ENCODE measurements at regions not wholly inside any gene's neighbourhood (a gene's known extent, or its start where the extent isn't known, plus 50 kb on each side); places are given as distances from the start of the nearest gene placed in this dataset.

DNA sequence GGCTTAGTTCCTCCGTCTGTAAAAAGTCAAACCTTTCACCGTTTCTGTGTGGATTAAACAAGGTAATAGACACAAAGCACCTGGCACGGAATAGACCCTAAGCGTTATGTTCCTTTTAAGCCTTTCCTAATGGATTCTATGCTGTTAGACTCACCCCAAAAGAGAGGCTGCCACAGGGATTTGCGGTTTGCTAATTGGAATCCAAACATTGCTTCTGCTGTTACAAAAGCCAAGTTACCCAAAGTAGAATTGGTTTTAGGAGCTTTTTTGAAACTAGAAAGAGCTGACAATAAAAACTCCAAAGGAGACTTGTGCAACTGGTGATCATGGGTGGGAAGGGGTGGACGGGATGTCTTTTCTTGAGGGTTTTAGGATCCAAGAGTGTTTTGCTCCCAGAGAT, 178.0 kb downstream of the BMP7 start:
- CTCF ChIA-PET: no interaction called here
- POLR2A ChIA-PET: no interaction called here

DNA sequence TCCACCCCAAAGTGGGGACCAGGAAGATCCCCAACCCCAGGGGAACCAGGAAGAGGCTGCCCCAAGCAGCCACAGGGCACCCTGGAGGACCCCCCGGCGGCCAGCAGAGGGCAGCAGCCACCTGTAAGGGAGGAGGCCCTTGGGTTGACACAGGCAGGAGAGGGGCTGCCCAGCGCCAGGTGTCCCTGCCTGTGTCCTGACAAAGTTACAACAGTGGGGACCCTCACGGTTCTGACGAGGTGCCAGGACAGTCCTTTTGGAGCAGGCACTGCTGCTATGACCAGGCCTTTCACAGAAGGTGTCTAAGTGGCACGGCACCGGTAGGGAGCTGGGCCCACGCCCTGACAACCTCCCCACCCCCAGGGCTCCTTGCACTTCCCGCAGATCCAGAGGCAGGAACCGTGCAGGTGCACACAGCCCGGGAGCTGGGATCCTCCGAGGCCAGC, 176.7 kb downstream of the BMP7 start:
- POLR2A ChIA-PET: no interaction called here
- CTCF ChIA-PET: no interaction called here

DNA sequence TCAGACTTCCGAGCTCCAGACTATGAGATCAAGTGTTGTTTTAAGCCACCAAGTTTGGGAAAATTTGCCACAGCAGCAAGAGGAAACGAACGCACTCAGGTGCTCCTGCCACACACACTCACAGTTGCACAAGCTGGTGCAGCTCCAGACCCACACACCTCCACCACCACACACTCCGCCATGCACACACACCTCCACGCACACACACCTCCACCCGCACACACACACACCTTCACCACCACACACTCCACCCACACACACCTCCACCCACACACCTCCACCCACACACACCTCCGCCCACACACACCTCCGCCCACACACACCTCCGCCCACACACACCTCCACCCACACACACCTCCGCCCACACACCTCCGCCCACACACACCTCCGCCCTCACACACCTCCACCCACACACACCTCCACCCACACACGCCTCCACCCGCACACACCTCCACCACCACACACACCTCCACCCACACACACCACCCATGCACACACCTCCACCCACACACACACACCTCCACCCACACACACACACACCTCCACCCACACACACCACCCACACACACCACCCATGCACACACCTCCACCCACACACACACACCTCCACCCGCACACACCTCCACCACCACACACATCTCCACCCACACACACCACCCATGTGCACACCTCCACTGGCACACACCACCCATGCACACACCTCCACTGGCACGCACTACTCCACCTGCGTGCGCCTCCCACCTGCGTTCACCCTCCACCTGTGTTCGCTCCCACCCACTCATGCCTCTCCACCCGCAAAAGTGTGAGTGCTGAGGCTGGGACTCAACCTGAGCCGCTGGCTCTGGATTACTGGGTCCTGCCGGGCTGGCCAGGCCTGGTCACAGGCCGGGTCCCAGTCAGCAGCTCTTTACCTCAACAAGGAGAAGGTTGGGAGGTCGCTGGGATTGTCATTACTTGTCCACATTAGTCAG, 175.6 kb downstream of the BMP7 start:
- POLR2A ChIA-PET: no interaction called here
- CTCF ChIA-PET: interaction anchor here (0.9 to 1.7 kb wide), 3 partner anchors 10 to 259 kb away, joined by 3 to 5 read pairs (median 4); no protein-coding TSS in a partner anchor

DNA sequence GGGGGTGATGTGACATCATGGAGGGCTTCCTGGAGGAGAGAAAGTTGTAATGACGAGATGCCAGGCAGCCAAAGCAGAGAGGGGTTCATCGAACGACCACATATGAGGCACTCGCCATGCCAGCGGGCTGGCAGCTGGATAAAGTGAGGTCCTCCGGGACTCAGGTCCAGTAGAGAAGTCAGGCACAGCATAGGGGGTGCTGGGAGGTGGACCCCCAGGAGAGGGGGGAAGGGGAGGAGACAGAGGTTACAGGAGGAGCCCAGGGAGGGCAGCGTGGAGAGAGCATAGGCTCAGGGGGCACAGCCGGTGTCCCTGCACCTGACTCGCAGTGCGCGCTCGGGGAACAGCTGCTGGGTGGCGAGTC, 174.7 kb downstream of the BMP7 start:
- POLR2A ChIA-PET: no interaction called here

DNA sequence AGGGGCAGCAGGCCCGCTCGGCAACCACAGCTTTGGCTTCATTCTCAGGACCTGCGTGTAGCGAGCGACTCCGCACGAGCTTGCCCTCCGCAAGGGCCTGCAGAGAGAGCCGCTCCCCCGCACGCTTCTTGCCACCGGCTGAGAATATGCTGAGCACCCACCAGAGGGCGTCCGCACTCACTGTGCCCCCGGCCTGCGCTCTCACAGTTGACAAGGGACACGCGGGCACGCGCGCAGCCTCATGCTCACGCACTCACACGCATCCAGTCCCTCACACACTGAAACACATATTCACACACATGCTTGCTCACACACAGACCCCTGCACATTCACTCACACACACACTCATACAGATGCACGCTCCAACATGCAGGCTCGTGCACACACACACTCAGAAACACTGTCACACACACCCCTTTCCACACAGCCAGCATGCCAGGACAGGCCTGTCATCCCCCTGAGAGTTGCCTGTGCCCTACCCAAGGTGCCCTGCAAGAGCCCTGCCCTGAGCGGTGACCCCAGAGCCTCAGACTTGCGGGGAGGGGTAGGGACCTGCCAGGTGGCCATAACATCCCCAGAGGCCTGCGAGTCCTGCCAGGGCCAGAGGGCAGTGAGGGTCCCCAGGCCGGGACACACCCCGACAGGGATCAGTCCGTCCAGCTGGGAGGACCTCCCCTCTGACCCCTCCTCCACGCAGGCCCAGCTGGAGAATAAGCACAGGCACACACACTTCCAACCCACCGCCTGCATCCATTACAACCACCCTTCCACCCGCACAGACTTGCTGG, 174.1 kb downstream of the BMP7 start:
- POLR2A ChIA-PET: no interaction called here
- CTCF ChIA-PET: interaction anchor here (0.9 to 1.7 kb wide), 6 partner anchors 10 to 270 kb away, joined by 3 to 5 read pairs (median 4); no protein-coding TSS in a partner anchor

More for the DNA sequence above, 174.7 kb downstream of the BMP7 start:
- CTCF ChIA-PET: interaction anchor here (0.9 to 1.7 kb wide), 6 partner anchors 11 to 271 kb away, joined by 3 to 5 read pairs (median 4); no protein-coding TSS in a partner anchor

DNA sequence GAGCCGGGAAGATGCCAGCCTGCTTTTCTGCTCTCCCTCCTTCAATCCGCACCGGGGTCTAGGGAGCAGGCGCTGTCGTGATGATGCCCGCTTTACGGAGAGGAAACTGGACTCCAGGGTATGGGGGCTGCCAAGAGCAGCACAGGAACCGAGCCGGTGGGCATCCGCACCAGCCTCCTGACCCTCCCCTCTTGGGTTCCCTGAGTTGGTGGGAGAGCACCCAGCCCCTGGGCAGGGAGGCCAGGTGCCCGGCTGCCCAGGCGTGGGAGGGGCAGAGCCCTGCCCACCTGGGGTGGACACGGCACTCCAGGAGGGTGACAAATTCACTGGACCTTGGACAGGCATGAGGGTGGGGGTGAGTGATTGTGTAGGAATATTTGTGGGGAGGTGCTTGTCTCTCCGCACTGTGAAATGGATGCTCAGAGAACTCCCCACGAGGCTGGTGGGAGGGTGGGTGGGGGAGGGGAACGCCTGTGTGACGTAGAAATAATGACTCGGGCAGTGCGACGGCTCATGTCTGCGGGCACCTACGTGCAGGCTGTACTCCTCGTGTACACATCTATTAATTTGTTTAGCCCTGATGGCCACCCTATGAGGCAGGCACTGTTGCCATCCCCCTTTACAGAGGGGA, 173.4 kb downstream of the BMP7 start:
- ChIA-PET POLR2A (no interaction called here), CTCF (no interaction called here)

DNA sequence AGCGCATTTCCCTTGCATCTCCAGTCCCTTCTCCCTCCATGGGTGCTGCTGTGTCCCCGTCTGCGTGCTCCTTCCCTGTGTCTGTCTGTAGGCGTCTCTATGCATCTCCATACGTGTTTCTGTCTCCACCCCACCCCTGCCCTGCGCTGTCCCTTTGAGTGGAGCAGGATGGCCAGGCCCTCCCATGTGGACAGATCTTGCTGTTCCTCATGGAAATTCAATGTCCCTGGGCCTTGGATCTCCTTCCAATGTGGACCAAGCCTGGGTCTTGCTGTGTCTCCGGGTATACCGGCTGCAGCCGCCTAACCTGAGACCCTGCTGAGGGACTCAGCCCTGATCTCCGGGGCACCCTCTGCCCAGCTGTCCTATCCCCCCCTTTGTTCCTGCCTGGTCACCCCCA, 172.7 kb downstream of the BMP7 start:
- ChIA-PET CTCF (no interaction called here), POLR2A (no interaction called here)

DNA sequence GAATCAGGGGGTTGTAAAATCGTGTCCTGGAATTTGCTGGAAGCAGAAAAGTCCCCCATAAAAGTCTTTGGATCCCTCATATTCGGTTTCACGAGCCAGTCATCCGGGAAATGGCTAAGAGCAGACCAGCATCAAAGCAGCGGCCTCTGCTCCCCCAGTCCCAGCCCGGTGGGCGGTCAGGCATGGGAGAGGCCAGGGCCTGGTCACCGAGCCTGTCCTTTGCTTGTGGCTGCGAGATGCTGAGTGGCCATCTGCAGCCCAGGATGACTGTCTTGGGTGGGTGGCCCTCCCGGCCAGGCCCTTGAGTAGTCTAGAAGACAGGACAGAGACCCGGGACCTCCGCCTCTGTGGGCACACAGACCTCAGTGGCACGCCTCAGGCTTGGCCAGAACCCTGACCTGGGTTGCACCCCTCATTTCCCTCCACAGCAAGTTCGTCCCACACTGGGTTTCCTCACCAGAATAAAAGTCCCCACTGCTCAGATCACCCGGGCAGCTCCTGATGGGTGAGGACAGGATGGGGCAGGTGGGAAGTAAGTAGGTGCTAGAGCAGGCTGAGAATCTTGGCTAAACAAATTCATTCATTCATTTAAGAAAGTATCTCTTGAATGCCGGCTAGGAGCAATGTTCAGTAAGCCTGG, 172.1 kb downstream of the BMP7 start:
- ChIA-PET POLR2A (no interaction called here), CTCF (no interaction called here)

DNA sequence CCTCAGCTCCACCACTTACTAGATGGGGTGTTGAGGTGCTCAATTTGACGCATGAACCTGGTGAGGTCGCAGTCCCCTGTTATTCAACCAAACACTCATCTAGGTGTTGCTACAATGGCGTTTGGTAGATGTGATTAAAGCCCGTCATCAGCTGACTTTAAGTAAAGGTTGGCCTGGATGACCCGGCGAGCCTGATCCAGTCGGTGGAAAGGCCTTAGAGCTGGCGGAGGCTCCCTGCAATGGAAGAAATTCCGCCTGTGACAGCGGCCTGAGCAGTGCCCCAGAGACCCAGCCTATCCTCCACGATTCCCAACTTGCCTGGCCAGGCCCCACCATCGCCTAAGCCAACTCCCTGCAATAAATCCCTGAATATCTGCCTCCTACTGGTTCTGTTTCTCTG, 171.4 kb downstream of the BMP7 start:
- ChIA-PET CTCF (no interaction called here), POLR2A (no interaction called here)

DNA sequence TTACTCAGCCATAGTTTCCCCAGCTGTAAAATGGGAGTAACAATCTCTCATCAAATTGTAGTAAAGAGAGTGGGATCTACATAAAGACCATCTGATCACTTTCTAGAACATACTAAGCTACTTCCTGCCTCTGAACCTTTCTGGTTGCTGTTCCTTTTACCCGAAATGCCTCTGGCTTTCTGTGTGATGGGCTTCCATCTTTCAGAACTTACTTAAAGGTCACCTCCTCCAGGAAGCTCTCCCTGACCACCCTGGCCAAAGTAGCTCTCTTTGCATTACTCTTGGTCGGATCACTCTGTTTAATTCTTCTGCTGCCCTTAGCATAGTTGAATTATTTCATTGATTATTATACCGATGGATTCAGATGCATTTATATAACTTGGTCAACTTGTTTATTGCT, 171.0 kb downstream of the BMP7 start:
- ChIA-PET POLR2A (no interaction called here), CTCF (no interaction called here)

DNA sequence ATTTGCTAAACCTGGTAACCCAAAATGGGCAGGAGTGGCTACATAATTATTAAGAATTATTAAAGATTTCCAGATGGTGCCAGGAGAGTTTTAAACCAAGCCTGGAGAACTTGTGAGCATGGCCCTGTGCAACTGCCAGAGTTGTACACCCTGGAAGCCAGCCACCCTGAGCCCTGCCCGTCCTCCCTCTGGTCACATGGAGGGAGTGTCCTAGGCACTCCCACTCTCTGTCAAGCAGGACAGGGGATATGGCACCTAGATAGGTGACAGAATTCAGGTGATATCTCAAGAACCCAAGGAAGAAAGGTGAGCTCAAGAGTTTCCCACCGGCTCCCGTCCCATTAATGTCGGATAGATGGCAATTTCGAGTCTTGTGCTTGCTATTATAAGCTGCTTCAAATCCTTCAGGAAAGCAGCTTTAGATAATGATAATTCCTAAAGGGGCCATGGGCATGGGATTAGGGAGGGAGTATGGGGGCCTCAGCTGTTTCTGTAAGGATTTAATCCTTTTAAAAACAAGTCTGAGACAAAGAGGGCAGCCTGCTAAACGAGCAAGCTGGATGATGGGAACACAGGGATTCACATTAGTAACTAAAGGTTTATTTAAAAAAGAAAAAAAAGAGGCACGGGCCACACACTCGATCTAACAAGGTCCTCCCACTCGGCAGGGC, 169.1 kb downstream of the BMP7 start:
- ChIA-PET POLR2A (no interaction called here), CTCF (no interaction called here)

DNA sequence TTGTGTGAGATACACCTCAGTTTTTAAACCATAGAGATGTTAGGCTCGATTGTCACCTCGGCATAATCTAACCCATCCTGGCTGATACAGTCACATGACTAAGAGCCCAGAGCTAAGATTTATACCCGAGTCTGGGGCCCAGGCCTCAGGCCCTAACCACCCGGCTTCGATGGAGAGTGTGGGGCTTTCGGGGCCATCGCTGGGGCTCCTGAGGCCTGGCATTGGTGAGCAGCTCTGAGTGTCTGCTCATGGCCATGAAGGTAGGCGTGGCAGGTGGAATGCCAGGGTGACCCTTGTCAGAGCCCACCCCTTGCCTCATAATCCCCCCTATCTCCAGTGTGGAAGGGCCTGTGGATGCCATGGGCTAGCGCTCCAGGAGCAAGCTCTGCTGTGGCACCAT, 164.3 kb downstream of the BMP7 start:
- POLR2A ChIA-PET: no interaction called here
- CTCF ChIA-PET: interaction anchor here (1.0 kb wide), 1 partner anchor 10 kb away, joined by 3 read pairs; no protein-coding TSS in a partner anchor

DNA sequence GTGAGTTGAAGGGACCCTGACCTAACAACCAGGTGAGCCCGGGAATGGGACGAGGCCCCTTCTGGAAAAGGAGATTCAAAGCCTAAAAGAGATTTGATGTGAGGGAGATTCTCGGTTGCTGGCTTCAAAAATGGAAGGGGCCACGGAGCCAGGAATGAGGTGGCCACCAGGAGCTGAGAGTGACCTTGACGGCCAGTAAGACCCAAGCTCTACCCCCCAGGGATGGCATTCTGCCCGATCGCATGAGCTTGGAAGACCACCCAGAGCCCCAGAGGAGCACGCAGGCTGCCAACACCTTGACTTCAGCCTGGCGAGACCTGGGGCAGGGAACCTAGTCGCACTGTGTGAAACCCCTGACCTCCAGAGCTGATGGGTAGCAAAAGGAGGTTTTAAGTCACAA, 163.9 kb downstream of the BMP7 start:
- ChIA-PET POLR2A (no interaction called here), CTCF (interaction anchor here (1.0 kb wide), 1 partner anchor 10 kb away, joined by 3 read pairs; no protein-coding TSS in a partner anchor)

DNA sequence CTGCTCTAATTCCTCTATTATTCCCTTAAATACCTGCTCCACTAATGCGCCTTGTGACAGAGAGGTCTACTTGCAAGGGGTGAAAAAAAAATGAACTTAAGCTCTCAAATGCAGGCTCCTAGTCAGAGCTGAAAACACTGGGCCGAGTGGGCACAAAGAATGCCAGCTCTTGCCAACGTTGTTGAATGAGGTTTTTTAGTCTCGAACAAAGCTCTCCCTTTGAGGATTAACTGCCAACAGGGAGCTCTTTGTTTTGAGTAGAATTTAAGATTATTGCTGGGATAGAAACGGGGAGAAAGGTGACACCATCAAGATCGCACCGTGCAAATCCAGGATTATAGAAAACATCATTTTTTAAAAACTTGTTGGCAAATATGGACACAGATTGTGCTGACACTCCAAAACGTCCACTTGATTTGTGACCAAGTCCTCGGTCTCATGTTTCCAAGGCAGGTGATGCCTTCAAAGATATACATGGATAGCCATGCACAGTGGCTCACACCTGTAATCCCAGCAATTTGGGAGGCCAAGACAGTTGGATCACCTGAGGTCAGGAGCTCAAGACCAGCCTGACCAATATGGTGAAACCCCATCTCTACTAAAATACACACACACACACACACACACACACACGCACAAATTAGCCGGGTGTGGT, 163.2 kb downstream of the BMP7 start:
- ChIA-PET CTCF (interaction anchor here (1.0 kb wide), 1 partner anchor 11 kb away, joined by 3 read pairs; no protein-coding TSS in a partner anchor), POLR2A (no interaction called here)

DNA sequence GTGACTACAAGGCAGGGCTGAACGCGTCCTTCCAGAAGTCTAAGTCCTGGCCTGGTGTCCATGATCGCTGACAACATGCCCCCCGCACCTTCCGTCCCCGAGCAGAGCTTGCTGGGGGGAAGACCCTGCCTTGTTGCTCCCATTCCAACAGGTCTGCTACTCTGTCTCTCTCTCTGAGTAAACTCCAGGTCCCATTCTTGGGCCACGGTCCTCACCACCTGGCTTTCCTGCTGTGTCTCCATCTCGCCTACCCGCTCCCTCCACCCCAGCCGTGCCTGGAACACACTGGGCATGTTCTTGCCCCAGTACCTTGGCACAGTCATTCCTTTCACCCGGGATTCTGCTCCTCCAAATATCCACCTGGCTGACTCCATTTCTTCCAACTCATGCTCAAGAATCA, 162.3 kb downstream of the BMP7 start:
- POLR2A ChIA-PET: no interaction called here
- CTCF ChIA-PET: no interaction called here

DNA sequence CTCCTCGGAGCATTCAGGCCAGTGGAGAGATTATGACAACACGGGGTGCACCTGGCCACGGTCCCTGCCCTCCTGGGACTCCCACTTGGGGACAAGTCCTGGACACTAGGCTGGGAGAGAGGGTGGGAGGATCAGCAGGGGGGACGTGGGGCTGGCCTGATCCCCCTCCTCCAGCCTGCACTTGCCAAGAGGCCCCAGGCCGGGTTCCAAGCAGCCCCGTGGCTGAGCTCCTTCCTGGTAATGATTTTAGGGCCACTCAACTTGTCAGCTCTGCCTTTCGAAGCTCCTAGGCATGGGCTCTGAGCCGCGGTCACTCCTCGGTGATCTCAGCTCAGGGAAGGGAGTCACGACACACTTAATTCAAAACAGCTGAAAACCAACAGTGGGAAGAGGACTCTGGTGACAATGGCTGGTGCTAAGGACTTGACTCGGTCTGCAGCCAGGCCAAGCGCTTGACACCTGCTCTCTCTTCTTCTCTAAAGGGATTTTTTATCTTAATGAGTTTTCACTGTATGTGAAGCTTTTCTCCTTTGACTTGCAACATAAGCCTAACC, 161.7 kb downstream of the BMP7 start:
- ChIA-PET POLR2A (no interaction called here), CTCF (no interaction called here)

DNA sequence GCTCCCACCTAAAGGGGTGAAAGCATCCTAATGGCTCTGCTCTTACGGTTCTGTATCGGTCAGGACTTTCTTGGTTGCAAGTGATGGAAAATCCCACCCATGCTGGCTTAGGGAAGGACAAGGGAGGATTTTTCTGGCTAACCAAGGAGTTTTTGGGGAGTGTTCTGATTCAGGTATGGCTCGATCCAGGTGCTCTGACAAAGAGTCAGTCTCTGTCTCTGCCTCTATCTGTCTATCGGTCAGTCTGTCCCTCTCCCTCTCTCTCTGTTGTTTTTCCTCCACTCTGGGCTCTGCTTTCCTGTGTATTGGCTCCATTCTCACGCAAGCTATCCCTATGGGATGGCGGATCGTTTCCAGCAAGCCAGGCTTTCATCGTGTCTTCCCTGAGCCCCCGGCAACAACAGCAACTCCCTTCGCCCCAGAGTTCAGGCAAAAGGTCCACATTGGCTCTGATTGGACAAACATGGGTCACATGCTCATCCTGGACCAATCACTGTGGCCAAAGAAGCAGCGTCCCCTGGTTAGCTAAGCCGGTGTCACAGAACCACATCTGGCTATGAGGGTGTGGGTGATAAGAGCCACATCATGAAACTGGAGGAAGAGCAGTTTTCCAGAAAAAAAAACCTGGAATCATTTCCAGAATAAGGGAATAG, 160.3 kb downstream of the BMP7 start:
- CTCF ChIA-PET: no interaction called here
- POLR2A ChIA-PET: no interaction called here

DNA sequence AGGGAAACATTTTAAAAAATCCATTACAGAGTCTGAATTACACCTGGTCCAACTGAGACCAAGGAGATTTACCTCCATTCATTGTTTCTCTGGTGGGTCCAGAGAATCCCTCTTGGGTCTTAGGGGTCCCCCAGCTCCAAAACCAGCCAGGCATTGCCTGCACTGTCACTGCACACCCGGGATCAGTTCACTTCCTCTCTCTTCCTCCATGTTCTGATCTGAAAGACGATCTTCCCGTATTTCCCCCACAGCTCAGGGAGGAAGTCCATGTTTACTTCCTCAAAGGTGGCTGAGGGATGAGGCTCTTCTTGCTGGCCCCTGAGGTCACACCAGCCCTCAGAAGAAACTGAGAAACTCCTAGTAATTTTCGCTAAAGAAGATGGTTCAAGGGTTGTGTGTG, 159.7 kb downstream of the BMP7 start:
- CTCF ChIA-PET: no interaction called here
- POLR2A ChIA-PET: no interaction called here
